B cell (primary cell): ENCODE measurements at regions not wholly inside any gene's neighbourhood (a gene's known extent, or its start where the extent isn't known, plus 50 kb on each side); places are given as distances from the start of the nearest gene placed in this dataset.

Experiments
- ATAC-seq: fragments of 200-7000 bp; cut with Tn5 transposase; one replicate; pipeline ENCODE4 v1.10.0; 2021; ENCODE audit warnings: low read depth, mild to moderate bottlenecking, moderate number of reproducible peaks, moderate library complexity
- CTCF ChIA-PET: fragments of 350-600 bp; sonication (Branson Sonifier 250); formaldehyde crosslinking; loops from one replicate; lab custom pipeline; 2021; ENCODE audit warnings: antibody characterized with exemption, inconsistent platforms; lab: Charles Lee
- POLR2A ChIA-PET: fragments of 350-600 bp; sonication (Branson Sonifier 250); formaldehyde crosslinking; loops from one replicate; lab custom pipeline; 2021; ENCODE audit warnings: antibody characterized with exemption; lab: Charles Lee
- DNase-seq: peaks from one replicate; pipeline ENCODE4 v3.0.0; 2013
- H2AFZ ChIP-seq: 2 replicates; pipeline ENCODE4 v1.6.1; 2012; ENCODE audit warnings: mild to moderate bottlenecking, low read depth, low read length; ENCODE audit not compliant: insufficient read depth, poor library complexity, severe bottlenecking
- H3K27ac ChIP-seq, 2 donors: 1 replicate in 1 of 2; 2 replicates in 1 of 2; pipeline ENCODE4 v1.5.1; 2012 to 2013; ENCODE audit warnings: low read length in 2 of 2, mild to moderate bottlenecking in 2 of 2, moderate library complexity in 1 of 2
- H3K27me3 ChIP-seq, 4 experiments: fragments of 200-600 bp in 1 of 4; sonication (generic) in 1 of 4; replicated peaks in 1 of 4; 1 replicate in 2 of 4; 2 replicates in 2 of 4; pipeline versions ENCODE4 v1.6.1 to v1.7.0; 2013 to 2016; ENCODE audit warnings: low read length in 3 of 4, mild to moderate bottlenecking in 2 of 4, mixed read lengths in 1 of 4, moderate library complexity in 1 of 4; ENCODE audit not compliant: insufficient read depth in 4 of 4, control insufficient read depth in 3 of 4; ENCODE audit errors: control extremely low read depth in 1 of 4
- H3K36me3 ChIP-seq, 2 experiments: replicated peaks in 1 of 2; 1 replicate in 1 of 2; 2 replicates in 1 of 2; pipeline versions ENCODE4 v1.6.1 to v1.7.1; 2013; ENCODE audit warnings: low read length in 1 of 2; ENCODE audit not compliant: insufficient read depth in 2 of 2, control insufficient read depth in 1 of 2; ENCODE audit errors: control extremely low read depth in 1 of 2, extremely low read depth in 1 of 2
- H3K4me1 ChIP-seq, 2 donors: fragments of 200-600 bp in 1 of 2; sonication (generic) in 1 of 2; 1 replicate in 1 of 2; 2 replicates in 1 of 2; pipeline versions ENCODE4 v1.5.1 to v1.6.1; 2013 to 2017; ENCODE audit warnings: low read length in 2 of 2; ENCODE audit not compliant: control insufficient read depth in 2 of 2, insufficient read depth in 2 of 2
- H3K4me2 ChIP-seq: replicated peaks from 2 replicates; pipeline ENCODE3; 2012; ENCODE audit warnings: mild to moderate bottlenecking, low read depth, low read length; ENCODE audit not compliant: poor library complexity, severe bottlenecking
- H3K4me3 ChIP-seq, 5 experiments: fragments of 200-600 bp in 1 of 5; sonication (generic) in 1 of 5; 1 replicate in 3 of 5; 2 replicates in 2 of 5; pipeline versions ENCODE4 v1.5.1 to v1.7.0; 2011 to 2016; ENCODE audit warnings: low read length in 4 of 5, mild to moderate bottlenecking in 4 of 5, low read depth in 2 of 5, control low read depth in 1 of 5, moderate library complexity in 1 of 5; ENCODE audit not compliant: insufficient read depth in 1 of 5; ENCODE audit errors: control extremely low read depth in 1 of 5, extremely low read depth in 1 of 5
- H3K79me2 ChIP-seq: fragments of 200-600 bp; sonication (generic); one replicate; pipeline ENCODE4 v1.6.0; 2016; ENCODE audit warnings: low read length; ENCODE audit not compliant: control insufficient read depth, insufficient read depth
- H3K9ac ChIP-seq: fragments of 200-600 bp; sonication (generic); 2 replicates; pipeline ENCODE4 v1.6.1; 2017; ENCODE audit warnings: mild to moderate bottlenecking, low read length, moderate library complexity
- H3K9me3 ChIP-seq, 3 donors: one replicate each; pipeline versions ENCODE4 v1.6.1 to v1.7.1; 2013; ENCODE audit warnings: low read length in 2 of 3; ENCODE audit not compliant: control insufficient read depth in 2 of 3, insufficient read depth in 1 of 3; ENCODE audit errors: control extremely low read depth in 1 of 3
- H4K20me1 ChIP-seq: 2 replicates; pipeline ENCODE4 v1.6.0; 2012; ENCODE audit warnings: mild to moderate bottlenecking, low read length; ENCODE audit not compliant: insufficient read depth, control insufficient read depth, poor library complexity, severe bottlenecking
- H3K27ac Mint-ChIP-seq: one replicate; pipeline ENCODE4 v1.8.0; 2021; ENCODE audit warnings: mixed read lengths
- H3K27me3 Mint-ChIP-seq: one replicate; pipeline ENCODE4 v1.8.0; 2021; ENCODE audit warnings: mixed read lengths
- H3K4me1 Mint-ChIP-seq: one replicate; pipeline ENCODE4 v1.8.0; 2021; ENCODE audit warnings: mixed read lengths
- H3K4me3 Mint-ChIP-seq: one replicate; pipeline ENCODE4 v1.8.0; 2021; ENCODE audit warnings: mixed read lengths
- H3K9me3 Mint-ChIP-seq: one replicate; pipeline ENCODE4 v1.8.0; 2022; ENCODE audit warnings: mixed read lengths; ENCODE audit not compliant: insufficient read depth
- EZH2 ChIP-seq: IDR thresholded peaks from 2 replicates; pipeline ENCODE4 v1.6.1; 2012; ENCODE audit warnings: borderline replicate concordance, low read depth, mild to moderate bottlenecking, moderate library complexity, low read length; ENCODE audit not compliant: insufficient read depth, poor library complexity, severe bottlenecking
- WGBS: methylation state at CpG from one replicate; pipeline ENCODE4 v1.1.5; 2013; ENCODE audit warnings: missing lambda C conversion rate; ENCODE audit not compliant: insufficient coverage; 5-methylcytosine and 5-hydroxymethylcytosine counted together
- intact Hi-C: fragments of 100-400 bp; cut with micrococcal nuclease; formaldehyde crosslinking; loops from one replicate; pipeline ENCODE4 v1.10.0; 2022
- TF ChIP-seq, protein P1 (sequence below): fragments of 200-600 bp; IDR thresholded peaks from one replicate; pipeline ENCODE4 v1.8.0; 2022; ENCODE audit warnings: antibody characterized with exemption, mild to moderate bottlenecking

DNA sequence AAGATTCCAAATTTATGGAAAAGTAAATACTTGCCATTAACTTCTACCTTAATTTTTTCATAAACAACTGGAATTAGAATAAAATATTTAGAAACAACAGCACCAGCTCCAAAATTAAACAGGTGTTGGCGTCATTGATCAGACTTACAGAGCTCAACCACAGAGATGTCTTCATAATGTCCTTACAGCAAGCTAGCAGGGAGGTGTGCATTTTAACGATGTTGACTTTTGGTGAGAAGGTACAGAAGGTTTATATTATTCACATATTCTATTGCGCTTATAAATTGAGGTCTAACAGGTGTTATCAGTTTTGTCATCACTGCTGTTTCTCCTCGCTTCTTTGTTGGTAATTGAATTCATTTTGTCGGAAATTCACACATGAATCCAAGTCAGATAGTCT is 226.2 kb upstream of the CA10 start:
- Mint-ChIP-seq H3K27ac (no peak overlapping the region), H3K4me1 (no peaks in the 10 kb centered on the region), H3K9me3 (peaks cover 4% of the 10 kb centered on the region), H3K27me3 (no peaks in the 10 kb centered on the region), H3K4me3 (no peak overlapping the region)
- Histone ChIP-seq H3K9ac (no peak overlapping the region), H3K27ac (no peak overlapping the region), H3K4me3 (no peak overlapping the region), H4K20me1 (no peaks in the 10 kb centered on the region), H3K9me3 (peaks cover 0 to 9% (median 0%) of the 10 kb centered on the region in 3 donors), H3K27me3 (no peaks in the 10 kb centered on the region), H3K79me2 (no peaks in the 10 kb centered on the region), H3K4me2 (no peak overlapping the region), H3K36me3 (no peaks in the 10 kb centered on the region), H2AFZ (no peak overlapping the region), H3K4me1 (no peaks in the 10 kb centered on the region)
- DNase-seq (no peak), ATAC-seq (no peak)
- TF ChIP-seq EZH2, result no peak
- TF ChIP-seq, protein P1, sequence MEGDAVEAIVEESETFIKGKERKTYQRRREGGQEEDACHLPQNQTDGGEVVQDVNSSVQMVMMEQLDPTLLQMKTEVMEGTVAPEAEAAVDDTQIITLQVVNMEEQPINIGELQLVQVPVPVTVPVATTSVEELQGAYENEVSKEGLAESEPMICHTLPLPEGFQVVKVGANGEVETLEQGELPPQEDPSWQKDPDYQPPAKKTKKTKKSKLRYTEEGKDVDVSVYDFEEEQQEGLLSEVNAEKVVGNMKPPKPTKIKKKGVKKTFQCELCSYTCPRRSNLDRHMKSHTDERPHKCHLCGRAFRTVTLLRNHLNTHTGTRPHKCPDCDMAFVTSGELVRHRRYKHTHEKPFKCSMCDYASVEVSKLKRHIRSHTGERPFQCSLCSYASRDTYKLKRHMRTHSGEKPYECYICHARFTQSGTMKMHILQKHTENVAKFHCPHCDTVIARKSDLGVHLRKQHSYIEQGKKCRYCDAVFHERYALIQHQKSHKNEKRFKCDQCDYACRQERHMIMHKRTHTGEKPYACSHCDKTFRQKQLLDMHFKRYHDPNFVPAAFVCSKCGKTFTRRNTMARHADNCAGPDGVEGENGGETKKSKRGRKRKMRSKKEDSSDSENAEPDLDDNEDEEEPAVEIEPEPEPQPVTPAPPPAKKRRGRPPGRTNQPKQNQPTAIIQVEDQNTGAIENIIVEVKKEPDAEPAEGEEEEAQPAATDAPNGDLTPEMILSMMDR, result no peak
- intact Hi-C loops, result no loop called here
- no CpG with 5 or more reads among the region's 5 CpGs for WGBS
- CTCF ChIA-PET, result no interaction called here
- POLR2A ChIA-PET, result no interaction called here

DNA sequence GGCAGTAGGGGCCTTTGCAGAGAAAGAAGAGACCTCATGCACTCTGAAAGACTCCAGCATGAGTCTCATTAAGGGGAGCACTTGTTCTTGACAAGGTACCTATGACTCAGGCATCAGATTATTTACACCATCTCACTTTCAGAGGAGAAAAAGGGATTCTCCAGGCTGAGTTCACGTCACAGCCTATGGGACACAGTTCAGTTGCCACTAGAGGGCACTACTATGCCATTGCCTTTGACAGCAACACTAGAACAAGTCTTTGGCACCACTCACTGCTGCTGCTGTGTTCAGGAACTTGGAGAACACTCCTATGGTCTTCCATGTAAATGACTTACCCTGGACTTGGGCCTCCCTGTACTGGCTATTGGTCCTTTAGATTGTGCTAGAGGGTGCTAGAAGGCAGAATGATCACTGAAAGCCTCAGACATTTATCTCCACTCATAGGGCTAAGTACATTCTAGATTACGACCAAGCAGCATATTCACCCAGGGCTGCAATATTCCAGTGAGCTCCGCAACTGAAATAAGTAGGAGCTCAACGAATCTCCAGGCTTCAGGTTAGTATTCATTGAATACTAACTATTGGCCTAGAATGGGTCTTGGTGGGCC is 225.1 kb upstream of the CA10 start:
- Histone ChIP-seq H3K36me3 (no peaks in the 10 kb centered on the region), H3K4me2 (no peak overlapping the region), H3K9ac (no peak overlapping the region), H3K4me1 (no peaks in the 10 kb centered on the region), H3K79me2 (no peaks in the 10 kb centered on the region), H4K20me1 (no peaks in the 10 kb centered on the region), H3K27me3 (no peaks in the 10 kb centered on the region), H2AFZ (no peak overlapping the region), H3K4me3 (no peak overlapping the region), H3K9me3 (peaks cover 0 to 10% (median 0%) of the 10 kb centered on the region in 3 donors), H3K27ac (no peak overlapping the region)
- Mint-ChIP-seq H3K27ac (no peak overlapping the region), H3K9me3 (peaks cover 4% of the 10 kb centered on the region), H3K27me3 (no peaks in the 10 kb centered on the region), H3K4me1 (no peaks in the 10 kb centered on the region), H3K4me3 (no peak overlapping the region)
- no peak for ATAC-seq
- TF ChIP-seq, protein P1, result no peak
- TF ChIP-seq EZH2, result no peak
- WGBS, result 25% methylated on average over 2 of the region's 4 CpGs
- intact Hi-C loops, result no loop called here
- CTCF ChIA-PET, result no interaction called here
- no peak for DNase-seq
- POLR2A ChIA-PET, result no interaction called here
